ENCODE measurements at regions not wholly inside any gene's neighbourhood (a gene's known extent, or its start where the extent isn't known, plus 50 kb on each side); places are given as distances from the start of the nearest gene placed in this dataset.

- no peak overlapping the region for H3K27ac ChIP-seq
- in situ Hi-C loops (cut with MboI; ENCODE audit: low pct_unique_long_range_greater_than_20kb in 2 of 9, low sequenced_read_pairs in 9 of 9, unreplicated experiment in 9 of 9): no loop called here
- WGBS, 10 experiments: 80 to 100% (median 95%) methylated on average over 1 to 3 of the region's 3 CpGs; no CpG with 5 or more reads in 5 of the 10 experiments
- no peak overlapping the region for H3K4me3 ChIP-seq
- no peak for ATAC-seq (replicated peaks in 6 of 8)
- peaks cover 50 to 66% of the 10 kb centered on the region in 2 donors for H3K4me1 ChIP-seq (replicated peaks in 1 of 2)
These were observed 362.7 kb upstream of the SULF2 start for GRCh38 chr20:48148020-48148419.

- Histone ChIP-seq H3K4me1 (replicated peaks in 1 of 2) (peaks cover 55 to 72% of the 10 kb centered on the region in 2 donors), H3K4me3 (no peak overlapping the region), H3K27ac (peak overlapping the region in 1 of 2 donors; percentile 16)
- peak in 2 of 8 experiments; percentile 34 to 48 for ATAC-seq (replicated peaks in 6 of 8)
- in situ Hi-C loops (cut with MboI; ENCODE audit: low pct_unique_long_range_greater_than_20kb in 2 of 9, low sequenced_read_pairs in 9 of 9, unreplicated experiment in 9 of 9): no loop called here
- WGBS, 10 experiments: 32 to 100% (median 80%) methylated on average over 1 to 8 of the region's 10 CpGs; no CpG with 5 or more reads in 4 of the 10 experiments
These were observed 362.0 kb upstream of the SULF2 start for GRCh38 chr20:48147311-48147710.

- Histone ChIP-seq H3K4me1 (replicated peaks in 1 of 2) (peaks cover 59 to 76% of the 10 kb centered on the region in 2 donors), H3K27ac (peak overlapping the region; percentile 36 to 56), H3K4me3 (no peak overlapping the region)
- peak in 5 of 8 experiments; percentile 65 to 85 (median 80) for ATAC-seq (replicated peaks in 6 of 8)
- 17 to 100% (median 27%) methylated on average over 1 to 5 of the region's 7 CpGs; no CpG with 5 or more reads in 1 of the 10 experiments for WGBS, 10 experiments
- in situ Hi-C loops (cut with MboI; ENCODE audit: low pct_unique_long_range_greater_than_20kb in 2 of 9, low sequenced_read_pairs in 9 of 9, unreplicated experiment in 9 of 9): no loop called here
These were observed 361.6 kb upstream of the SULF2 start for GRCh38 chr20:48146877-48147276.

GRCh38 chr20:48146308-48146707 is 361.0 kb upstream of the SULF2 start:
- ATAC-seq (replicated peaks in 6 of 8): no peak
- in situ Hi-C loops (cut with MboI; ENCODE audit: low pct_unique_long_range_greater_than_20kb in 2 of 9, low sequenced_read_pairs in 9 of 9, unreplicated experiment in 9 of 9): no loop called here
- peaks cover 61 to 77% of the 10 kb centered on the region in 2 donors for H3K4me1 ChIP-seq (replicated peaks in 1 of 2)
- H3K4me3 ChIP-seq: no peak overlapping the region
- peak overlapping the region; percentile 36 to 56 for H3K27ac ChIP-seq
- 29 to 89% (median 80%) methylated on average over 1 to 3 of the region's 3 CpGs; no CpG with 5 or more reads in 3 of the 10 experiments for WGBS, 10 experiments

GRCh38 chr20:48143435-48144081 is 358.3 kb upstream of the SULF2 start:
- no peak overlapping the region for H3K4me3 ChIP-seq
- in situ Hi-C loops (cut with MboI; ENCODE audit: low pct_unique_long_range_greater_than_20kb in 2 of 9, low sequenced_read_pairs in 9 of 9, unreplicated experiment in 9 of 9): no loop called here
- peaks cover 41 to 63% of the 10 kb centered on the region in 2 donors for H3K4me1 ChIP-seq (replicated peaks in 1 of 2)
- 17 to 67% (median 49%) methylated on average over 1 to 7 of the region's 10 CpGs; no CpG with 5 or more reads in 1 of the 10 experiments for WGBS, 10 experiments
- ATAC-seq (replicated peaks in 6 of 8): peak in 5 of 8 experiments; percentile 13 to 59 (median 49)
- peak overlapping the region; percentile 88 to 95 for H3K27ac ChIP-seq

GRCh38 chr20:48142516-48142773 is 357.2 kb upstream of the SULF2 start:
- peak overlapping the region; percentile 88 to 95 for H3K27ac ChIP-seq
- in situ Hi-C loops (cut with MboI; ENCODE audit: low pct_unique_long_range_greater_than_20kb in 2 of 9, low sequenced_read_pairs in 9 of 9, unreplicated experiment in 9 of 9): no loop called here
- WGBS, 10 experiments: 0 to 100% (median 72%) methylated on average over 1 to 5 of the region's 6 CpGs; no CpG with 5 or more reads in 4 of the 10 experiments
- peaks cover 41 to 59% of the 10 kb centered on the region in 2 donors for H3K4me1 ChIP-seq (replicated peaks in 1 of 2)
- no peak for ATAC-seq (replicated peaks in 6 of 8)
- H3K4me3 ChIP-seq: no peak overlapping the region

GRCh38 chr20:48141660-48142515 is 356.6 kb upstream of the SULF2 start:
- no peak overlapping the region for H3K4me3 ChIP-seq
- H3K27ac ChIP-seq: peak overlapping the region; percentile 88 to 95
- WGBS, 10 experiments: 17 to 69% (median 53%) methylated on average over 2 to 5 of the region's 5 CpGs
- peaks cover 37 to 54% of the 10 kb centered on the region in 2 donors for H3K4me1 ChIP-seq (replicated peaks in 1 of 2)
- in situ Hi-C loops (cut with MboI; ENCODE audit: low pct_unique_long_range_greater_than_20kb in 2 of 9, low sequenced_read_pairs in 9 of 9, unreplicated experiment in 9 of 9): no loop called here
- peak in 7 of 8 experiments; percentile 13 to 87 (median 78) for ATAC-seq (replicated peaks in 6 of 8)

GRCh38 chr20:48139262-48140041 is 354.2 kb upstream of the SULF2 start:
- H3K4me3 ChIP-seq: no peak overlapping the region
- H3K27ac ChIP-seq: no peak overlapping the region
- 13 to 75% (median 60%) methylated on average over 1 to 6 of the region's 6 CpGs; no CpG with 5 or more reads in 2 of the 10 experiments for WGBS, 10 experiments
- in situ Hi-C loops (cut with MboI; ENCODE audit: low pct_unique_long_range_greater_than_20kb in 2 of 9, low sequenced_read_pairs in 9 of 9, unreplicated experiment in 9 of 9): no loop called here
- peaks cover 30 to 38% of the 10 kb centered on the region in 2 donors for H3K4me1 ChIP-seq (replicated peaks in 1 of 2)
- peak in 7 of 8 experiments; percentile 7 to 90 (median 32) for ATAC-seq (replicated peaks in 6 of 8)

- Histone ChIP-seq H3K27ac (no peak overlapping the region), H3K4me3 (no peak overlapping the region), H3K4me1 (replicated peaks in 1 of 2) (peaks cover 13 to 14% of the 10 kb centered on the region in 2 donors)
- in situ Hi-C loops (cut with MboI; ENCODE audit: low pct_unique_long_range_greater_than_20kb in 2 of 9, low sequenced_read_pairs in 9 of 9, unreplicated experiment in 9 of 9): no loop called here
- no peak for ATAC-seq (replicated peaks in 6 of 8)
These were observed 347.6 kb upstream of the SULF2 start for GRCh38 chr20:48132834-48133233.

DNA sequence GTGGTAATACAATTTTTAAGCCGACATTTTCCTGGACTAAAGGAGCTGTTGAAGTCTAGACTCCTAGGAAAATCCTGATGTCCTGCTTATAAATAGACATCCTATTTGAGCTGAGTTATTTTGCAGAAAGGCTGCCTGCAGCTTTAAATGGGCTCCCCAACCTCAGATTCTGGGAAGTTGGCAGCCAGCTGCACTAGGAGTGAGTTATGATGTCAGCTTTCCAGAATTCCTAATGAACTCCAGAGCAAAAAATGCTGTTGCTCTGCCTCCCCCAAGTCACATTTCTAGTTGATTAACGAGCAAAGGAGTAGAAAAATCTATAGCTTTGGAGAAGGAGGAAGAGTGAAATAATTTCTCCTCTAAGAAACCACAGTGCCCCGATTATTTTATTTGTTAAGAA is 346.3 kb upstream of the SULF2 start:
- Histone ChIP-seq H3K4me3 (no peak overlapping the region), H3K4me1 (replicated peaks in 1 of 2) (peaks cover 20 to 23% of the 10 kb centered on the region in 2 donors), H3K27ac (no peak overlapping the region)
- peak in 5 of 8 experiments; percentile 58 to 80 (median 67) for ATAC-seq (replicated peaks in 6 of 8)
- 0 to 86% (median 56%) methylated on average over 1 to 3 of the region's 3 CpGs; no CpG with 5 or more reads in 1 of the 10 experiments for WGBS, 10 experiments
- in situ Hi-C loops (cut with MboI; ENCODE audit: low pct_unique_long_range_greater_than_20kb in 2 of 9, low sequenced_read_pairs in 9 of 9, unreplicated experiment in 9 of 9): no loop called here

DNA sequence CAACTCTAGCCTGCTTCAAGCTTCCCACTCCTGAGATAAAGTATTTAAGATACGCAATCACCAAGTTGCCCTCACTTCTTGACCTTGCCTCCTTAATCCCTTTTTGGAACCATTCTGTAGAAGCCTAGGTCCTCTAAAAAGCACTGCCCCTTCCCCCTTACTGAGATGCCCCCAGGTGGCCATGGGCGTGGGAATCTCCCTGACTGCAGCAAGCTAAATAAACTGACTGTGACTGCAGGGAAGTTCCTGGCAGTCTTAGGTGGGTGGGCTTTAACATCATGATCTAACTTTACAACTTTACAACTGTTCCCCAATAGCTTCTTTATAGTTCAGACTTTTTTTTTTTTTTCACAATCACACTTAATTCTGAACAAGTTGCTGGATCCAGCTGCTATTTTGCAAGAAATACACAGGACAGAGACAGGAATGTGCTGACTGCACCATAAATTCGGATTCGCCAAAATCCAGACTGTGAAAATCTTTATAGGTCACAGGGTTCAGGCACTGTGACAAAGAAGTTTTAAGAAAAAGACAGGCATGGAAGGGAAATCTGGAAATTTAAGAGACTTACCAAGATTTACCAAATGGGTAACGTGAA is 344.2 kb upstream of the SULF2 start:
- peak in 3 of 8 experiments; percentile 31 to 61 (median 34) for ATAC-seq (replicated peaks in 6 of 8)
- in situ Hi-C loops (cut with MboI; ENCODE audit: low pct_unique_long_range_greater_than_20kb in 2 of 9, low sequenced_read_pairs in 9 of 9, unreplicated experiment in 9 of 9): no loop called here
- no peak overlapping the region for H3K4me3 ChIP-seq
- peaks cover 29 to 30% of the 10 kb centered on the region in 2 donors for H3K4me1 ChIP-seq (replicated peaks in 1 of 2)
- no peak overlapping the region for H3K27ac ChIP-seq
- WGBS, 10 experiments: 20 to 89% (median 60%) methylated on average over 1 to 5 of the region's 5 CpGs; no CpG with 5 or more reads in 1 of the 10 experiments

DNA sequence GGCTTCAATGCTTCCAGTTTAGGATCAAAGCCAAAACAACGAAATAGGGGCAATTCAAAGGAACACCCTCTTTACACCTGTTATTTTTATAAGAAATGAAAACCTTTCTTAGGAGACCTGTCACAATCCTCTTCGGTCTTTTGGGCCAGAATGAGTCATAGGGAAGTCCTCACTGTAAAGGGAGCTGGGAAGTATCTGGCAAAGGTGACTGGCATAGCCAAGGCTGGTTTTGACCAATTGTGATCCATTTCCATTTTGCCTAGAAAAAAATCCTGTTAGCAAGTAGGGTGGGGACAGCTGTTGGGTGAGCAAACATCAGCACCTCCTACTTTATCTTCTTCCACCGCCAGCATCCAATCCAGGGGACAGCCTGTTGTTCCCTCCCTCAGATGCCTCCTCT is 343.2 kb upstream of the SULF2 start:
- ATAC-seq (replicated peaks in 6 of 8): no peak
- 19 to 100% (median 83%) methylated on average over 1 to 3 of the region's 3 CpGs; no CpG with 5 or more reads in 2 of the 10 experiments for WGBS, 10 experiments
- no peak overlapping the region for H3K4me3 ChIP-seq
- H3K27ac ChIP-seq: no peak overlapping the region
- peaks cover 29 to 30% of the 10 kb centered on the region in 2 donors for H3K4me1 ChIP-seq (replicated peaks in 1 of 2)
- in situ Hi-C loops (cut with MboI; ENCODE audit: low pct_unique_long_range_greater_than_20kb in 2 of 9, low sequenced_read_pairs in 9 of 9, unreplicated experiment in 9 of 9): no loop called here

Measured in motor neuron (in vitro differentiated cells).